Natural killer cell treated with Interleukin-12 subunit alpha and Interleukin-12 subunit beta and Interleukin-15 and Interleukin-18, amount 100 ng/mL, for 72 hours (primary cell): ENCODE measurements at regions not wholly inside any gene's neighbourhood (a gene's known extent, or its start where the extent isn't known, plus 50 kb on each side); places are given as distances from the start of the nearest gene placed in this dataset.
"Not testable (repeated sequence)": the region's sequence is repeated elsewhere in the genome, so short reads cannot be mapped to it uniquely, and the experiment has no call there.

Source experiments
- ATAC-seq, 2 donors: fragments of 150-1000 bp; cut with Tn5 transposase in 1 of 2; sonication (Bioruptor Pico), chemical (Tn5 transposase) in 1 of 2; 2 replicates each; pipeline ENCODE4 v1.10.0; 2021
- DNase-seq: peaks from one replicate; pipeline ENCODE4 v3.0.0; 2022; ENCODE audit warnings: low spot score
- H3K27ac Mint-ChIP-seq, 2 donors: 1 replicate in 1 of 2; 2 replicates in 1 of 2; pipeline ENCODE4 v1.8.0; 2022; ENCODE audit warnings: mixed read lengths in 2 of 2, mild to moderate bottlenecking in 1 of 2, moderate library complexity in 1 of 2
- H3K27me3 Mint-ChIP-seq, 2 donors: 1 replicate in 1 of 2; 2 replicates in 1 of 2; pipeline ENCODE4 v1.8.0; 2022; ENCODE audit warnings: mixed read lengths in 2 of 2
- H3K36me3 Mint-ChIP-seq: one replicate; pipeline ENCODE4 v1.8.0; 2022; ENCODE audit warnings: mixed read lengths
- H3K4me1 Mint-ChIP-seq, 2 donors: 1 replicate in 1 of 2; 2 replicates in 1 of 2; pipeline ENCODE4 v1.8.0; 2022; ENCODE audit warnings: low read depth in 2 of 2, mixed read lengths in 2 of 2, mild to moderate bottlenecking in 1 of 2
- H3K4me3 Mint-ChIP-seq: one replicate; pipeline ENCODE4 v1.8.0; 2022; ENCODE audit warnings: mixed read lengths
- H3K9me3 Mint-ChIP-seq: 2 replicates; pipeline ENCODE4 v1.8.0; 2022; ENCODE audit warnings: mixed read lengths

- DNase-seq (peak; percentile 66), ATAC-seq (peak; percentile 67 to 69)
- Mint-ChIP-seq H3K27me3 (peaks cover 21 to 56% of the 10 kb centered on the region in 2 donors), H3K4me1 (peaks cover 3 to 12% of the 10 kb centered on the region in 2 donors), H3K36me3 (no peaks in the 10 kb centered on the region), H3K27ac (no peak overlapping the region), H3K4me3 (no peak overlapping the region), H3K9me3 (no peaks in the 10 kb centered on the region)
These were observed 133.4 kb downstream of the SLC1A3 start for GRCh38 chr5:36739751-36740221.

GRCh38 chr5:36740259-36740898 lies 134.0 kb downstream of the SLC1A3 start:
- ATAC-seq (no peak), DNase-seq (no peak)
- Mint-ChIP-seq H3K27me3 (peaks cover 19 to 56% of the 10 kb centered on the region in 2 donors), H3K36me3 (no peaks in the 10 kb centered on the region), H3K4me1 (peaks cover 7 to 17% of the 10 kb centered on the region in 2 donors), H3K27ac (no peak overlapping the region), H3K4me3 (no peak overlapping the region), H3K9me3 (no peaks in the 10 kb centered on the region)

- H3K4me1 Mint-ChIP-seq: peaks cover 7 to 17% of the 10 kb centered on the region in 2 donors
- H3K36me3 Mint-ChIP-seq: no peaks in the 10 kb centered on the region
- no peaks in the 10 kb centered on the region for H3K9me3 Mint-ChIP-seq
- no peak for ATAC-seq
- no peak overlapping the region for H3K27ac Mint-ChIP-seq
- DNase-seq: no peak
- peaks cover 19 to 49% of the 10 kb centered on the region in 2 donors for H3K27me3 Mint-ChIP-seq
- H3K4me3 Mint-ChIP-seq: no peak overlapping the region
These were observed 134.7 kb downstream of the SLC1A3 start for GRCh38 chr5:36741128-36741527.

DNA sequence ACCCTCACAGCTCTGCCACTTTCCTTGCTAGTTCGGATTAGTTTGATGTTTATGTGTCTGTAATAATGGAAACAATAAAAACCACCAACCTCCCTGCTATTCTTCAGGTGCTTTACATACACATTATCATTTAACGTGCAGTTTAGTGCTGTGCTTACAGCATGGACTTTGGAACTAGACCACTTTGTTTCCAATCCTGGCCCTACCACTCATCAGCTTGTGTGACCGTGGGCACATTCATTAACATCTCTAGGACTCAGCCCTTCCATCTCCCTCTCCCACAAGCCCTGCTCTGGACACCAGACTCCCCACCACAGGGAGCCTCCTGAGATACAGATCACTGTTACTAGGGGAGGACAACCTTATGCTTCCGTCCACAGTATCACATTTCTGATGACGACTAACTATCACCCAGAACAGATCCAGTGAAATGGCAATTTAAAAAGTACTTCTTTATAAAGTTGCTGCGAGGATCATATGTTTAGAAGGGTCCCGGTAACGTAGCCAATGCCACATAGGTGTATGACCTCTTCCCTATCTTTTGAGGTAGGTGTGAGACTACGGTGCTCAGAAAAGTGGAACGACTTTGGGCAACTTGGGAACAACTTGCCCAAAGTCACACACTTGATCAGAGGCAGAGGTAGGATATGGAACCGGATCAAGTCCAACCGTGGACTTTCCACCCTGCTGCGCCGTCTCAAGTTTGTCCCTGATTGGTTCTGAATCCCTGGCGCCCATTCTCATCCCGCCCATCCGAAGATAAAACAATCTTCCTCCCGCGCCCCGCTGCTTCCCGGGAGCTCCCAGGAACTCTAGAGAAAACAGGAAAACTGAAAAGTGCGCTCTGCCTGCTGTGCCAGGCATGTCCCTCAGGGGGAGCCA lies 132.4 kb upstream of the NIPBL start:
- peaks cover 7 to 17% of the 10 kb centered on the region in 2 donors for H3K4me1 Mint-ChIP-seq
- no peak for DNase-seq
- ATAC-seq: no peak
- peak overlapping the region; percentile 49 for H3K4me3 Mint-ChIP-seq
- H3K9me3 Mint-ChIP-seq: no peaks in the 10 kb centered on the region
- H3K27ac Mint-ChIP-seq: no peak overlapping the region
- no peaks in the 10 kb centered on the region for H3K36me3 Mint-ChIP-seq
- H3K27me3 Mint-ChIP-seq: peaks cover 22 to 51% of the 10 kb centered on the region in 2 donors

GRCh38 chr5:36744773-36745589 lies 131.6 kb upstream of the NIPBL start:
- H3K36me3 Mint-ChIP-seq: no peaks in the 10 kb centered on the region
- no peak overlapping the region for H3K27ac Mint-ChIP-seq
- no peaks in the 10 kb centered on the region for H3K9me3 Mint-ChIP-seq
- peak overlapping the region; percentile 80 for H3K4me3 Mint-ChIP-seq
- ATAC-seq (peak; percentile 62 to 73), DNase-seq (no peak)
- peaks cover 7 to 11% of the 10 kb centered on the region in 2 donors for H3K4me1 Mint-ChIP-seq
- H3K27me3 Mint-ChIP-seq: peaks cover 26 to 58% of the 10 kb centered on the region in 2 donors

- not testable (repeated sequence) for H3K9me3 Mint-ChIP-seq, H3K4me3 Mint-ChIP-seq, H3K27ac Mint-ChIP-seq, H3K36me3 Mint-ChIP-seq, ATAC-seq, DNase-seq
- H3K27me3 Mint-ChIP-seq: peaks cover 26 to 47% of the 10 kb centered on the region in 2 donors
- H3K4me1 Mint-ChIP-seq: peaks cover 7 to 11% of the 10 kb centered on the region in 2 donors
These were observed 128.8 kb upstream of the NIPBL start for GRCh38 chr5:36747794-36748193.

- H3K27me3 Mint-ChIP-seq: peaks cover 15 to 25% of the 10 kb centered on the region in 2 donors
- no peaks in the 10 kb centered on the region for H3K4me1 Mint-ChIP-seq
- no peak overlapping the region for H3K4me3 Mint-ChIP-seq
- H3K27ac Mint-ChIP-seq: no peak overlapping the region
- no peaks in the 10 kb centered on the region for H3K9me3 Mint-ChIP-seq
- no peak for DNase-seq
- no peaks in the 10 kb centered on the region for H3K36me3 Mint-ChIP-seq
- no peak for ATAC-seq
These were observed 124.7 kb upstream of the NIPBL start for GRCh38 chr5:36751886-36752285.

- Mint-ChIP-seq H3K27me3 (peaks cover 12 to 16% of the 10 kb centered on the region in 2 donors), H3K4me1 (no peaks in the 10 kb centered on the region), H3K9me3 (no peaks in the 10 kb centered on the region), H3K36me3 (no peaks in the 10 kb centered on the region), H3K4me3 (no peak overlapping the region), H3K27ac (no peak overlapping the region)
- no peak for DNase-seq
- no peak for ATAC-seq
These were observed 121.2 kb upstream of the NIPBL start for GRCh38 chr5:36755342-36755741.

DNA sequence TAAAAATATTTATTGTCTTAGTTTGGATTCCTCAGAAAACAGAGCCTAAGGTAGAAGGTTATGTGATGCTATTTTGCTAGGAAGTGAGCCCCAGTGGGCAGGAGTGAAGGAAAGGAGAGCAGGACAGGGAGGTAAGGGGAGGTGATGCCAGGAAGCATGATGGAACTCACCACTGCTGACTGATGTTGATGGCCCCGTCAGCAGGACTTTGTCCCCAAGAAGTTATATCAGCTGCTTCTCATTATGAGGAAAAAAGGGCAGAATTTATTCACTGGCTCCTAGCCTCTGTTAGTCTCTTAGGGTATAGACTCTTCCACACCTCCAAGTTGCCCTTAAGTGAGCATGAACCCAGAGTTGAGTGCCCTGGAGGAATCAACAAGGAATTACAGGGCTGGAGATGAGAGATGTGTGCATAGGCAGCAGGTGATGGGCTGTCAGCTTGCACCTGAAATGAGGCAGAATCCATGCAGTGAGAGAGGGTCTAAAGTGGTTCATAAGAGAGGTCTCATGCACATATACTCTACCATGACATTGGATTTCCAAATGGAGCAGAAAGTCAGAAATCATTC lies 120.6 kb upstream of the NIPBL start:
- Mint-ChIP-seq H3K27ac (no peak overlapping the region), H3K36me3 (no peaks in the 10 kb centered on the region), H3K4me1 (no peaks in the 10 kb centered on the region), H3K9me3 (no peaks in the 10 kb centered on the region), H3K4me3 (no peak overlapping the region), H3K27me3 (peaks cover 12 to 17% of the 10 kb centered on the region in 2 donors)
- ATAC-seq (no peak), DNase-seq (no peak)

DNA sequence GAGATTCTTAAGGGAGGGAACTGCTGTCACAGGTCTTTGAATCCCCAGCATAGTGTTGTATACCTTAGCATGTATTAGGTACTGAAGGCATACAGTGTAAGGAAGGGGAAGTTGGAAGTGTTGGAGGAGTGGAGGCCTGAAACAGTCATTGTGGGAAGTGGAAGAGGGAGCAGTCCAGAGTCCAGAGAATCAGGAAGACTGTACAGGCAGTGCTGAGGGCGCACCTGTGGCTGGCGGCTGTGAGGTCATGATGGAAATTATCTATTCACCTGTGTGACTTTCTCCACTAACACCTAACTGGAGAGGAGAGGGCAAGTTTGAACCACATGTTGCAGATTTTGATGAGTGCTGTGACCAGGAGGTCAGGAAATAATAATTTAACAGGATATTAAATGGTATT lies 119.7 kb upstream of the NIPBL start:
- Mint-ChIP-seq H3K27me3 (peaks cover 14 to 26% of the 10 kb centered on the region in 2 donors), H3K4me1 (no peaks in the 10 kb centered on the region), H3K9me3 (no peaks in the 10 kb centered on the region), H3K36me3 (no peaks in the 10 kb centered on the region), H3K27ac (no peak overlapping the region), H3K4me3 (no peak overlapping the region)
- no peak for DNase-seq
- no peak for ATAC-seq

GRCh38 chr5:36759117-36759516 lies 117.5 kb upstream of the NIPBL start:
- no peaks in the 10 kb centered on the region for H3K9me3 Mint-ChIP-seq

DNA sequence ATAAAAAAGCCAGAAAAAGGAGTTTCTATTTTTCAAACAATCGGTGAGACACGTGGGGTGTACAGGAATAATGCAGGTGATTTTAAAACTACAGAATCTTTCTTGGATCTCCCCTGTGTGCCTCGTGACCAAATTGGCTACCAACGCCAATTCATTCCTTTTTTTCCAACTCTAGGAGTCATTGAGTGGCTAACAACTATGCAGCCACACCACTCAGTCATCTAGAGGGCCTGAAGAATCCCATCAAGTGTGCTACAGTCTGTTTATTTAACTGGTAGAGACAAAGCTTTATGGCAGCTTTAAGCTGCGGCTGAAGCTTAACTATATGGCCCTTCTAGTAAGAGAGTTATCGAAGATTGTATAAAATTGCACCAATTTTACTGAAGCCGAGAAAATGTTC lies 113.1 kb upstream of the NIPBL start:
- H3K36me3 Mint-ChIP-seq: no peaks in the 10 kb centered on the region
- no peaks in the 10 kb centered on the region for H3K9me3 Mint-ChIP-seq
- H3K4me1 Mint-ChIP-seq: no peaks in the 10 kb centered on the region
- DNase-seq (no peak), ATAC-seq (no peak)
- H3K4me3 Mint-ChIP-seq: no peak overlapping the region
- no peak overlapping the region for H3K27ac Mint-ChIP-seq
- H3K27me3 Mint-ChIP-seq: peaks cover 9 to 46% of the 10 kb centered on the region in 2 donors

More at GRCh38 chr5:36759117-36759516, 117.5 kb upstream of the NIPBL start:
- no peak for ATAC-seq
- H3K27ac Mint-ChIP-seq: no peak overlapping the region
- no peaks in the 10 kb centered on the region for H3K4me1 Mint-ChIP-seq
- H3K36me3 Mint-ChIP-seq: no peaks in the 10 kb centered on the region
- DNase-seq: no peak
- no peak overlapping the region for H3K4me3 Mint-ChIP-seq
- peaks cover 11 to 43% of the 10 kb centered on the region in 2 donors for H3K27me3 Mint-ChIP-seq

DNA sequence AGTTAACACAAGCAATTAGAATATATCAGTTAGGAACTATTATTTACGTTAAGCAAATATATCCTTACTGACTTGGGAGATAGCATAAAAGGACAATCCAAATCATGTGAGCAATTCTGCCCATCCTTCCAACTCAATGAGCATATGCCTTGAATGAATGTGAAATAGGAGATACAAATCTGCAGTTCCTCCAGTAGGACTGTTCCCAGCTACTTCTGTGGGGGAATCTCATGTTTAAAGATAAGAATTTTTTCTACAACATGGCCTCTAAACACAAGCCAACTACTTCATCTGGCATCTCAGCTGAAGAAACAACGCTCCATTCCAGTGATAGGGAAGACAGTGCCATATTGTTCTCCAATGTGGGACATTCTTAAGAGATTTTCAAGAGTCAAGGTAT lies 110.7 kb upstream of the NIPBL start:
- Mint-ChIP-seq H3K9me3 (no peaks in the 10 kb centered on the region), H3K27me3 (peaks cover 13 to 47% of the 10 kb centered on the region in 2 donors), H3K27ac (no peak overlapping the region), H3K36me3 (no peaks in the 10 kb centered on the region), H3K4me3 (no peak overlapping the region), H3K4me1 (no peaks in the 10 kb centered on the region)
- ATAC-seq (no peak), DNase-seq (no peak)
